HG03196 (cell line): ENCODE measurements at regions not wholly inside any gene's neighbourhood (a gene's known extent, or its start where the extent isn't known, plus 50 kb on each side); places are given as distances from the start of the nearest gene placed in this dataset.

Experiments used
- ATAC-seq: cut with Tn5 transposase; IDR thresholded peaks from one replicate; pipeline ENCODE4 v1.9.1; 2021; ENCODE audit not compliant: unreplicated experiment

- no peak for ATAC-seq
Observed at GRCh38 chrX:39835241-39835640, 262.5 kb downstream of the BCOR start.

GRCh38 chrX:39835776-39836175 is 262.0 kb downstream of the BCOR start:
- ATAC-seq = no peak

- no peak for ATAC-seq
Observed at GRCh38 chrX:39836802-39837420, 260.8 kb downstream of the BCOR start.

- no peak for ATAC-seq
Observed at GRCh38 chrX:39837688-39838087, 260.1 kb downstream of the BCOR start.

- ATAC-seq = no peak
Observed at GRCh38 chrX:39839371-39839770, 258.4 kb downstream of the BCOR start.

GRCh38 chrX:39840133-39840532 is 257.6 kb downstream of the BCOR start:
- no peak for ATAC-seq

GRCh38 chrX:39840581-39841093 is 257.1 kb downstream of the BCOR start:
- no peak for ATAC-seq

GRCh38 chrX:39841604-39842003 is 256.2 kb downstream of the BCOR start:
- ATAC-seq = no peak

- ATAC-seq = no peak
Observed at GRCh38 chrX:39842281-39842973, 255.3 kb downstream of the BCOR start.

GRCh38 chrX:39843318-39843717 is 254.4 kb downstream of the BCOR start:
- ATAC-seq = no peak

- no peak for ATAC-seq
Observed at GRCh38 chrX:39845233-39845632, 252.5 kb downstream of the BCOR start.

- no peak for ATAC-seq
Observed at GRCh38 chrX:39846460-39846859, 251.3 kb downstream of the BCOR start.

GRCh38 chrX:39848243-39848642 is 249.5 kb downstream of the BCOR start:
- ATAC-seq = no peak

- ATAC-seq = no peak
Observed at GRCh38 chrX:39848900-39849299, 248.9 kb downstream of the BCOR start.

GRCh38 chrX:39850209-39850608 is 247.5 kb downstream of the BCOR start:
- no peak for ATAC-seq

GRCh38 chrX:39850630-39851152 is 247.1 kb downstream of the BCOR start:
- ATAC-seq = no peak

GRCh38 chrX:39851745-39852455 is 245.9 kb downstream of the BCOR start:
- ATAC-seq = no peak

GRCh38 chrX:39852491-39852890 is 245.3 kb downstream of the BCOR start:
- ATAC-seq = no peak

- no peak for ATAC-seq
Observed at GRCh38 chrX:39853417-39854030, 244.2 kb downstream of the BCOR start.

GRCh38 chrX:39854772-39855747 is 242.7 kb downstream of the BCOR start:
- peak; percentile 72 for ATAC-seq
